GM21619 (cell line): ENCODE measurements at regions not wholly inside any gene's neighbourhood (a gene's known extent, or its start where the extent isn't known, plus 50 kb on each side); places are given as distances from the start of the nearest gene placed in this dataset.
"Not testable (repeated sequence)": the region's sequence is repeated elsewhere in the genome, so short reads cannot be mapped to it uniquely, and the experiment has no call there.

Experiments used
- ATAC-seq: cut with Tn5 transposase; IDR thresholded peaks from one replicate; pipeline ENCODE4 v1.9.1; 2021; ENCODE audit not compliant: unreplicated experiment

DNA sequence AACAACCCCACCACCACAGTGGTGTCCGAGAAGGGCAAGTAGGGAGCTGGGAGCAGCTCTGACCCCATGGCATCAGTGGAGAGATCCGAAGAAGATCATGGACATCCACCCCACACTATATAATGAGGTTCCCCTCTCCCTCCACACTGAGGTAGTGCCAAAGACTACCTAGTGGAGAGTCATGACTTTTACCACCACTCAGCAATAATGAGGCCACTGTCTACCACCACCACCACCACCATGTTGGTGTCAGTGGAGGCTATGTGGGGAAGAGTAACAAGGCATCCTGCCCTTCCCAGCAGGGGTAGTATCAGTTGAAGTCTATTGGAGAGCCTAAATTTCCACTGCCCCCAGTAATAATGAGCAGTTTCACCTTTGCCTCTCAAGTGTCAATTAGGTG lies 321.7 kb upstream of the ZC3H15 start:
- no peak for ATAC-seq

- no peak for ATAC-seq
These were observed 315.4 kb upstream of the ZC3H15 start for GRCh38 chr2:186170693-186171092.

DNA sequence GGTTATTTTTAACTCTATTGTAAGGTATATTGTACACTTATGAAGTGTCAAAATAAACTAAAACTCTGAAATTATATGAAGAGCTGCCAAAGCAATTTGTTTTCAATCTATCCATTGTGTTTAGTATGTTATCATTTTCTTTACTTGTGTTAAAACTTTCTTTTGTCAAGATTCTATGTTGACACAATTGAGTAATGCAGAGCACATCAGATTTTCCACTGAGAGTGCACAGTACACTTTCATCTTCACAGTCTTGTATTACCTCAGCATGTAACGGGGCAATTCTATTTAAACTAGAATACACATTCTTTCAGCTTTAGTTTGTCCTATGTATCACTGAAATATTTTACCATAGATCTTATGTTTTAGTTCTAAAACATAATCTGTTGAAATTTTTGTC lies 304.4 kb upstream of the ZC3H15 start:
- no peak for ATAC-seq

DNA sequence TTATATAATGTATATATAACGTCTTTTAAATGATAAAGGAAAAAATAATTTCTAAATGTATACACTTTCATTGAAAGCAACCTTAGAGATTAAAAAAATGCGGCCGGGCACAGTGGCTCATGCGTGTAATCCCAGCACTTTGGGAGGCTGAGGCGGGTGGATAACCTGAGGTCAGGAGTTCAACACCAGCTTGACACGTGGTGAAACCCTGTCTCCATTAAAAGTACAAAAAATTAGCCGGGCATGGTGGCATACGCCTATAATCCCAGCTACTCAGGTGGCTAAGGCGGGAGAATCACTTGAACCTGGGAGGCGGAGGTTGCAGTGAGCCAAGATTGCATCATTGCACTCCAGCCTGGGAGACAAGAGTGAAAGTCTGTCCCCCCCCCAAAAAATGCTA lies 303.7 kb upstream of the ZC3H15 start:
- not testable (repeated sequence) for ATAC-seq

DNA sequence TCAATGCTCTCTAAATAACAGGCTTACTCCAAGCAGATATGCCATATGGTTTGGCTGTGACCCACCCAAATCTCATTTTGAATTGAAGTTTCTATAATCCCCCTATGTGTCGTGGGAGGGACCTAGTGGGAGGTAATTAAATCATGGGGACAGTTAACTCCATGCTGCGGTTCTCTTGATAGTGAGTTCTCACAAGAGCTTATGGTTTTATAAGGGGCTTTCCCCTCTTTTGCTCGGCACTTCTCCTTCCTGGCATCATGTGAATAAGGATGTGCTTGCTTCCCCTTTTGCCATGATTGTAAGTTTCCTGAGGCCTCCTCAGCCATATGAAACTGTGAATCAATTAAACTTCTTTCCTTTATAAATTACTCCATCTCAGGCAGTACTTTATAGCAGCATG lies 302.7 kb upstream of the ZC3H15 start:
- ATAC-seq: no peak

GRCh38 chr2:186187854-186188253 lies 298.2 kb upstream of the ZC3H15 start:
- no peak for ATAC-seq

- ATAC-seq: no peak
These were observed 296.2 kb upstream of the ZC3H15 start for GRCh38 chr2:186189816-186190215.

DNA sequence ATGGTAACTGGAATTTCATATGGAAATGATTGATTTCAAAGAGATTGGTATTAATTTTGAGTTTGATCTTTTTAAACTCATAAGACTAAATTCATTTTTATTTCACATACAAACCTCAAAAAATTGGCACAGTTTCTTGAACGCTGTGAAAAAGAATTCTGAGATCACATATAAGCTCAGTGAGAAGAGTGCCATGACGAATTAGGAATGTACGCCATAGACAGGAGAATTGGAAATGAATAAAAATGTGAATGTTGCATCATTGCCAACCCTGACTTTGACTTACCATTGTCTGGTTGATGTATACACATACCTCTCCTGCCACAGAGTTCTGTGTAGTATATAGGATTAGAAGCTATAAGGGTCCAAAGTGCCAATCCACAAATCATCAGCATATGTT lies 290.4 kb upstream of the ZC3H15 start:
- ATAC-seq: no peak

GRCh38 chr2:186197955-186198354 lies 288.1 kb upstream of the ZC3H15 start:
- no peak for ATAC-seq

DNA sequence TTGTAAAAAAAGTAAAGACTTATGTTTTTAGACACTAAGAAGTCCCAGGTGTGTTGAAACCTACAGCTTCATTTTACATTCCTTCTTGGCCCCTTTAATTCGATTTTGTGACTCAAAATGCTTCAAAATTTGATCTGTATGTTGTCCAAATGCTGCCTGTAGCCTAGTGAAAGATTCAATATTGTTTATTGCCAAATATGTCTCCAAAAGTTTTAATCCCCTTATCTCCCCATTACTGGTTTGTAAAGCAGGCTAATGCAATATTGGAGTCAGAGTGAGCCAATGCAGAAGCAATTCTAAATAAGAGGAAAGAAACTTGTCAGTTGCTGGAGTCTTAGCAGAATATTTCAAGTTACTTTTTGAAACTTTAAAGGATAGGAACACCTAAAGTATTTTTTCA lies 287.0 kb upstream of the ZC3H15 start:
- ATAC-seq: no peak

DNA sequence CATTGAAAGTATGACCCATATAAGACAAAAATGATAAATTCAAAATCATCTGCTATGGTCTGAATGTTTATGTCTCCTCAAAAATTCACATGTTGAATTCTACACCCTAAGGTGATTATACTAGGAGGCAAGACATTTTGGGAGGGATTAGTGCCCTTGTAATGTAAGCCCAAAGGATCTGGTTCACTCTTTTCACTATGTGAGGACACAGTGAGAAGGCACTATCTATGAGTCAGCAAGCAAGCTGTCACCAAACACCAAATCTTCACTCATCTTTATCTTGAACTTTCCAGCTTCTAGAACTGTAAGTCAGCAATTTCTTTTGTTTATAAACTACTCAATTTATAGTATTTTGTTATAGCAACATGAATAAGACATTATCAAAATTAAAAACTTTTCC lies 284.7 kb upstream of the ZC3H15 start:
- ATAC-seq: no peak

- ATAC-seq: no peak
These were observed 280.7 kb upstream of the ZC3H15 start for GRCh38 chr2:186205254-186205911.

GRCh38 chr2:186209532-186209931 lies 276.5 kb upstream of the ZC3H15 start:
- no peak for ATAC-seq

GRCh38 chr2:186220409-186220808 lies 265.7 kb upstream of the ZC3H15 start:
- ATAC-seq: no peak

DNA sequence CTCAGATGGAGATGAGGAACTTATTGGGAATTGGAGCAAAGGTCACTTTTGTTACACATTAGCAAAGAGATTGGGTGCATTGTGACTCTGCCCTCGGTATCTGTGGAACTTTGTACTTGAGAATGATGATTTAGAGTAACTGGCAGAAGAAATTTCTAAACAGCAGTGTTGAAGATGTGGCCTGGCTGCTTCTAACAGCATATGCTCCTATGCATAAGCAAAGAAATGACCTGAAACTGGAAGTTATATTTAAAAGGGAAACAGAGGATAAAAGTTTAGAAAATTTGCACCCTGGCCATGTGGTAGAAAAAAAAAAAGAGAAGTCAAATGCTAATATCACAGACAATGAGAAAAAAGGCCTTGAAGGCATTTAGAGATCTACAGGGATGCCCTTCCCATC lies 256.8 kb upstream of the ZC3H15 start:
- ATAC-seq: no peak

DNA sequence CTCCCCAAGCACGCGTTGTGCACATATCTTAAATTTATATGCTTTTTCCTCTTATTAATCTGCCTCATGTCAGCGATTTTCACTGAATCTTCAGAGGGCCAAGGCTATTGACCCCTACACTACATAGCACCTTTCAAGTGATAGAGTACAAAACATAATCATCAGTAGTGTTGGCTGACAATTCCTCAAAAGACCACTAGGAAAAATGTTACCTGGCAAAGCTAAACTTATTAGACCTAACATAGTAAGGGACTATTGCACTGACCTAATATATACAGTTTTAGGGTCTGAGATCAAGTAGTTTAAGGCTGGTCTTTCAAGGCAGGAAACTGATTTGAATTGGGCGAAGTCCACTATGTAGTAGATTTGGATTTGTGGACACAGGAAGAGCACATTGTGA lies 244.2 kb upstream of the ZC3H15 start:
- no peak for ATAC-seq

DNA sequence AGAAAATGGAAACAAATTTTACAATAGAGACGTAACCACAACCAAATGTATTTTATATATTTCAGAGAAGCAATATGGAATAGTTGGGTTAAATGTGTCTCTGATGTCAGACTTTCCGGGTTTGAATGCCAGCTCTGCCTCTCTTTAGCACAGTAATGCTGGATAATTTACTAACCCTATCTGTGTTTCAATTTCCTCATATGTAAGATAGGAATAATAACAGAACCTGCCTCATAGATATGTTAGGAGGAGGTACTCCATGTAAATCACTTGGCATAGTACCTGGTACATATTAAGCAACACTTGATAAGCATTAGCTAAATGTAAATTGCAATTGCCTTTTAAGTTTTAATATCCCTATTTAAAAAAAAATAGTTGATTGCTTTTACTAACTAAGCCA lies 231.3 kb upstream of the ZC3H15 start:
- ATAC-seq: no peak

GRCh38 chr2:186255823-186256222 lies 230.2 kb upstream of the ZC3H15 start:
- no peak for ATAC-seq

- no peak for ATAC-seq
These were observed 229.5 kb upstream of the ZC3H15 start for GRCh38 chr2:186256540-186256939.

- no peak for ATAC-seq
These were observed 222.3 kb upstream of the ZC3H15 start for GRCh38 chr2:186263673-186264250.

DNA sequence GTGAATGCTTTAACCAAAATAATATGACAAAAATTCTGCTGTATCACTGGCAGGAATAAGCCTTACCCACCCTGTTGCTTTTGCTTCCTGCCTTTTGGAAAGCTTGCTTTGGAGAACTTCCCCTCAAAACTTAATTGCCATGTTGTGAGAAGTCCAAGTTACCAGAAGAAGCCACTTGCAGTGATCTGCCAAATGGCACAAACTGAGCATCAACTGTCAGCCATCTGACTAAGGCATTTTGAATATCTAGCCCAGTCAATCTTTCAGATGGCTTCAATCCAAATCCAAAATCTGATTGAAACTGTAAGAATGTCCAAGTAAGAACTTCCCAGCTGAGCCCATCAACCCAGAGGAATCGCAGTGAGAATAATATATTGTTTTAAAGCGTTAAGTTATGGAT lies 216.5 kb upstream of the ZC3H15 start:
- ATAC-seq: no peak

DNA sequence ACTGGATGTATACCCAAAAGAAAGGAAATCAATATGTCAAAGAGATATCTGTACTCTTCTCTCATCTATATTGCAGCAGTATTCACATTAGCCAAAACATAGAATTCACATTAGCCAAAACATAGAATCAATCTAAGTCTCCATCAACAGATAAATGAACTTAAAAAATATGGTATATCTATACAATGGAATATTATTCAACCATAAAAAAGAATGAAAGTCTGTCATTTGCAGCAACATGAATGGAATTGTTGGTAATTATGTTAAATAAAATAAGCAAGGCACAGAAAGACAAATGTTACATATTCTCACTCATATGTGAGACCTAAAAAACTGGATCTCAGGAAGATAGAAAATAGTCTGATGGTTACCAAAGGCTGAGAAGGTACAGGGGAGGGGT lies 212.1 kb upstream of the ZC3H15 start:
- no peak for ATAC-seq

GRCh38 chr2:186274936-186275575 lies 211.0 kb upstream of the ZC3H15 start:
- no peak for ATAC-seq
